Body of pancreas (tissue), 4 donors: ENCODE measurements at regions not wholly inside any gene's neighbourhood (a gene's known extent, or its start where the extent isn't known, plus 50 kb on each side); places are given as distances from the start of the nearest gene placed in this dataset.
"Not testable (repeated sequence)": the region's sequence is repeated elsewhere in the genome, so short reads cannot be mapped to it uniquely, and the experiment has no call there.

ENCODE experiments used
- ATAC-seq: fragments of 150-250 bp; one replicate; pipeline ENCODE4 v1.9.1; 2016
- DNase-seq, 4 donors: peaks; one replicate each; pipeline ENCODE4 v3.0.0-alpha.2; 2019
- H3K27ac ChIP-seq, 4 donors: fragments of 200-600 bp; sonication (generic); 1 replicate in 3 of 4; 2 replicates in 1 of 4; pipeline versions ENCODE4 v1.5.1 to v1.6.1; 2016 to 2019; ENCODE audit warnings: mild to moderate bottlenecking in 1 of 4, mixed read lengths in 1 of 4, moderate library complexity in 1 of 4
- H3K27me3 ChIP-seq, 2 donors: fragments of 200-600 bp; sonication (generic); one replicate each; pipeline ENCODE4 v1.6.0; 2016; ENCODE audit warnings: mild to moderate bottlenecking in 1 of 2
- H3K36me3 ChIP-seq, 2 donors: fragments of 200-600 bp; sonication (generic); replicated peaks in 1 of 2; 2 replicates each; pipeline ENCODE4 v1.5.1; 2016; ENCODE audit warnings: low read depth in 2 of 2; ENCODE audit not compliant: insufficient read depth in 1 of 2
- H3K4me1 ChIP-seq: fragments of 200-600 bp; sonication (generic); one replicate; pipeline ENCODE4 v1.6.0; 2016
- H3K4me3 ChIP-seq, 2 donors: fragments of 200-600 bp; sonication (generic); 1 replicate in 1 of 2; 2 replicates in 1 of 2; pipeline ENCODE4 v1.5.1; 2016 to 2019
- H3K9me3 ChIP-seq, 3 donors: fragments of 200-600 bp; sonication (generic); 1 replicate in 2 of 3; 2 replicates in 1 of 3; pipeline ENCODE4 v1.5.1; 2016
- POLR2A ChIP-seq, 3 donors: fragments of 450-650 bp; IDR thresholded peaks; one replicate each; pipeline ENCODE4 v1.6.1; 2016; ENCODE audit warnings: antibody characterized with exemption in 3 of 3, mild to moderate bottlenecking in 2 of 3
- WGBS, 2 donors: methylation state at CpG; one replicate each; pipeline ENCODE4 v1.1.5; 2017; 5-methylcytosine and 5-hydroxymethylcytosine counted together
- intact Hi-C: fragments of 100-400 bp; cut with DNase I; formaldehyde crosslinking; loops from one replicate; pipeline ENCODE4 v1.15.1; 2023
- TF ChIP-seq, protein P1 (sequence below), 7 experiments: fragments of 450-650 bp in 4 of 7; fragments of 200-600 bp in 3 of 7; sonication (generic) in 3 of 7; IDR thresholded peaks; one replicate each; pipeline ENCODE4 v1.5.1; 2016 to 2019; ENCODE audit warnings: antibody characterized with exemption in 7 of 7

DNA sequence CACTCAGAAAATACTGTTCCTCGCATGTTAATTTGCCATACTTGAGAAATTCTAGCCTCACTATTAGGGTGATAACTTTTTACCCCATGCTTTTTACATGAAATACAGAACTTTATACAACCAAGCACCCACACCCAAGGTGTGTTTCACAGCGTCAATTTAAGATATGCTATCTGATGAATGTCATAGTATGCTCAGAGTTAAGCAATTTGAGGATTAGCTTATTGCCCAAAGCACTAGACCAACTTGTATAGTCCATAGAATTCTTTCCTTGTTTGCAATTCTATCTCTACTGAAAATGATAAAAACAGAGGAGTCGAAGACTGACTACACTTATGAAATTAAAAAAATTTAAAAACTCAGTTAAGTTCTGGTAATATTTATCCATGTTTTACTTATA, 82.1 kb upstream of the CARMIL1 start:
- intact Hi-C loops: no loop called here
- H3K9me3 ChIP-seq: no peaks in the 10 kb centered on the region
- no peak for DNase-seq
- WGBS, 2 donors: 70 to 81% methylated on average over 3 of the region's 3 CpGs
- ATAC-seq: no peak
- H3K4me1 ChIP-seq: no peaks in the 10 kb centered on the region
- H3K4me3 ChIP-seq: no peak overlapping the region
- no peaks in the 10 kb centered on the region for H3K27me3 ChIP-seq
- TF ChIP-seq, protein P1, sequence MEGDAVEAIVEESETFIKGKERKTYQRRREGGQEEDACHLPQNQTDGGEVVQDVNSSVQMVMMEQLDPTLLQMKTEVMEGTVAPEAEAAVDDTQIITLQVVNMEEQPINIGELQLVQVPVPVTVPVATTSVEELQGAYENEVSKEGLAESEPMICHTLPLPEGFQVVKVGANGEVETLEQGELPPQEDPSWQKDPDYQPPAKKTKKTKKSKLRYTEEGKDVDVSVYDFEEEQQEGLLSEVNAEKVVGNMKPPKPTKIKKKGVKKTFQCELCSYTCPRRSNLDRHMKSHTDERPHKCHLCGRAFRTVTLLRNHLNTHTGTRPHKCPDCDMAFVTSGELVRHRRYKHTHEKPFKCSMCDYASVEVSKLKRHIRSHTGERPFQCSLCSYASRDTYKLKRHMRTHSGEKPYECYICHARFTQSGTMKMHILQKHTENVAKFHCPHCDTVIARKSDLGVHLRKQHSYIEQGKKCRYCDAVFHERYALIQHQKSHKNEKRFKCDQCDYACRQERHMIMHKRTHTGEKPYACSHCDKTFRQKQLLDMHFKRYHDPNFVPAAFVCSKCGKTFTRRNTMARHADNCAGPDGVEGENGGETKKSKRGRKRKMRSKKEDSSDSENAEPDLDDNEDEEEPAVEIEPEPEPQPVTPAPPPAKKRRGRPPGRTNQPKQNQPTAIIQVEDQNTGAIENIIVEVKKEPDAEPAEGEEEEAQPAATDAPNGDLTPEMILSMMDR (IDR thresholded peaks at IDR 0.05): no peak
- TF ChIP-seq POLR2A (IDR thresholded peaks at IDR 0.05): no peak
- H3K36me3 ChIP-seq: no peaks in the 10 kb centered on the region
- H3K27ac ChIP-seq: no peak overlapping the region

DNA sequence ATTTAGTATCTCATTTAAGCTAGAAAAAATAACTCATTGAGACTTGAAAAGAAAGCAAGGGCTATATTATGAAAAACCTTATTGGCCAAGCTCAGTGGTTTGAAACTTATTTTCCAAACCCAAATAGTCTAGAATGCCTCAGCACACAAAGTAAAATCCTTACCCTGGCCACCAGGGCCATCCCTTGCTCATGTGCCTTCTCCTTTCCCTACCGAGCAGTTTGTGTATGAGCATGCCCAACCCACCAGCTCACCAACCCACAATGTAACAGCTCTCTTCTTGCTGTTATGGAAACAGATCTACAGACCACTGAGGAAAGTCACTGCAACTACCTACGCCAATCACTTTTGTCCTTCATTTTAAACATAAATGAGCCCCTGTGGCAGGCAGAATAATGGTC, 79.6 kb upstream of the CARMIL1 start:
- H3K4me3 ChIP-seq: no peak overlapping the region
- no peak overlapping the region for H3K27ac ChIP-seq
- intact Hi-C loops: no loop called here
- H3K27me3 ChIP-seq: no peaks in the 10 kb centered on the region
- H3K4me1 ChIP-seq: no peaks in the 10 kb centered on the region
- no peaks in the 10 kb centered on the region for H3K36me3 ChIP-seq
- no peaks in the 10 kb centered on the region for H3K9me3 ChIP-seq
- TF ChIP-seq, protein P1 (IDR thresholded peaks at IDR 0.05): no peak
- no peak for TF ChIP-seq POLR2A (IDR thresholded peaks at IDR 0.05)
- WGBS, 2 donors: 94 to 96% methylated on average over 2 of the region's 2 CpGs
- no peak for DNase-seq
- no peak for ATAC-seq

DNA sequence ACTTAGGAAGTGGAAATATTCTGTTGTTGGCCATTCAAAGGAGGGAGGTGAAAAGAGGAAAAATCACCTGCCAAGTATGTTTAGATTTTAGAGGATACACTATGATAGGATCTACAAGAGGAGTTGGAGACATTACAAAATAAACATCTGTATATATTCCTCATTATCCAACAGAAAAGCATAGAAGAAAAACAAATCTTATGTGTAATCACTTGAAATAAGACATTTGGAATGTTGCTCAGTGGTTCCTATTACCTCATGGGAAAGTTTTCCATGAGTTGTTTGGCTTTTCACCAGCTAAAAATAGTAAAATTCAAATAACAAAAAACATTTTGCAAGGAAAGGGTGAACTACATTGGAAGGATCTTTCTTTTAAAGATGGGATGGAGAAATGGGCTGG, 76.7 kb upstream of the CARMIL1 start:
- H3K36me3 ChIP-seq: no peaks in the 10 kb centered on the region
- TF ChIP-seq, protein P1 (IDR thresholded peaks at IDR 0.05): no peak
- no peak for TF ChIP-seq POLR2A (IDR thresholded peaks at IDR 0.05)
- no peak overlapping the region for H3K4me3 ChIP-seq
- peaks cover 0 to 11% (median 0%) of the 10 kb centered on the region in 3 donors for H3K9me3 ChIP-seq
- intact Hi-C loops: no loop called here
- H3K27ac ChIP-seq: no peak overlapping the region
- ATAC-seq (no peak), DNase-seq (no peak)
- H3K27me3 ChIP-seq: no peaks in the 10 kb centered on the region
- H3K4me1 ChIP-seq: no peaks in the 10 kb centered on the region

DNA sequence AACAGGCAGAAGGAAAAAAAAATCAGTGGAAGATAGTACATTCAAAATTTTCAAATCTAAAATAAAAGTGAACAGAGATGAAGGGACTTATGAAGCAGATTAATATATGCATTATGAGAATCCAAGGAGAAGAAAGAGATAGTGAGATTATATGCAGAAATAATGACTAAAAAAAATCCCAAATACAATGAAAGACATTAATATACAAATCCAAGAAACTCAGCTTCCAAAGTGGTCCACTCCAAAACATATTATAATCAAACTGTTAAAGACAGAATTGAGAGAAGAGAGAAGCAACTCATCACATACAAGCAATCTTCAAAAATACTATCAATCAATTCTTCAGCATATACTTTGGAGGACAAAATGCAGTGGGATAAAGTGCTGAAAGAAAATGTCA, 73.5 kb upstream of the CARMIL1 start:
- H3K4me3 ChIP-seq: no peak overlapping the region
- peaks cover 0 to 11% (median 0%) of the 10 kb centered on the region in 3 donors for H3K9me3 ChIP-seq
- DNase-seq (no peak), ATAC-seq (no peak)
- H3K27me3 ChIP-seq: no peaks in the 10 kb centered on the region
- H3K27ac ChIP-seq: no peak overlapping the region
- TF ChIP-seq POLR2A (IDR thresholded peaks at IDR 0.05): no peak
- TF ChIP-seq, protein P1 (IDR thresholded peaks at IDR 0.05): no peak
- no peaks in the 10 kb centered on the region for H3K4me1 ChIP-seq
- H3K36me3 ChIP-seq: no peaks in the 10 kb centered on the region
- intact Hi-C loops: no loop called here

GRCh38 chr6:25207453-25208155, 71.6 kb upstream of the CARMIL1 start:
- WGBS, 2 donors: 19 to 37% methylated on average over 2 to 5 of the region's 5 CpGs
- ATAC-seq, H3K36me3 ChIP-seq, DNase-seq, H3K4me3 ChIP-seq, H3K27me3 ChIP-seq, H3K4me1 ChIP-seq, intact Hi-C loops, H3K27ac ChIP-seq: not testable (repeated sequence)
- H3K9me3 ChIP-seq: peaks cover 0 to 11% (median 0%) of the 10 kb centered on the region in 3 donors
